ENCODE measurements at regions not wholly inside any gene's neighbourhood (a gene's known extent, or its start where the extent isn't known, plus 50 kb on each side); places are given as distances from the start of the nearest gene placed in this dataset.

DNA sequence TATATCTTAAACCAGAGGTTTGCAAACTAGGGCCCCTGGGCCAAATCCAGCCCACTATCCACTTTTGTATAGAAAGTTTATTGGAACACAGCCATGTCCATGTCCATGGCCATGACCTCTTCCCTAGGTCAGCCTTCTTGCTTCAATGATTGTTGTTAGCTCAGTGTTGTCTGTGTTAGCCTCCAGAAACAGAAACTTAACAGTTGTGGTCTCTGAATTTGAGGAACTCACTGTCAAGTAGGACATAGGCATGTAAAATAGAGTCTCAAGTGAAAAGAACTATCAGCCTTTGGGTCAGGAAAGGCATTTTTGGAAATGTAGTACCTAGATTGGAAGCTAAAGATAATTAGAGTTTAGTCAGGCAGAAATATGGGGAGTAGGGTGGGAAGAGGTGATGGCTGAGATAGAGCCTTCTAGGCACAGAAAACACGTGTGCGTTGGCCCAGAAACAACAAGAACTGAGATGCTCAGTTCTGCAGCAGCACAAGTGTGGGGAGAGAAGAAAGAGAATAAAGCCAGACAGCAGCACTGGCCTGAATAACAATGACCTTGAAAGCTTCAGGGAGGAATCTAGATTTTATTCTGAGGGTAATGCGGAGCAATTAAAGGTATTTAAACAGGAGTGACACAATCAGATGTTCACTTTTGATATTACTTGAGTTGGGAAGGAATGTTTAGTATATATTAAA is 87.0 kb upstream of the OLIG3 start:
- TF ChIP-seq, protein P1, sequence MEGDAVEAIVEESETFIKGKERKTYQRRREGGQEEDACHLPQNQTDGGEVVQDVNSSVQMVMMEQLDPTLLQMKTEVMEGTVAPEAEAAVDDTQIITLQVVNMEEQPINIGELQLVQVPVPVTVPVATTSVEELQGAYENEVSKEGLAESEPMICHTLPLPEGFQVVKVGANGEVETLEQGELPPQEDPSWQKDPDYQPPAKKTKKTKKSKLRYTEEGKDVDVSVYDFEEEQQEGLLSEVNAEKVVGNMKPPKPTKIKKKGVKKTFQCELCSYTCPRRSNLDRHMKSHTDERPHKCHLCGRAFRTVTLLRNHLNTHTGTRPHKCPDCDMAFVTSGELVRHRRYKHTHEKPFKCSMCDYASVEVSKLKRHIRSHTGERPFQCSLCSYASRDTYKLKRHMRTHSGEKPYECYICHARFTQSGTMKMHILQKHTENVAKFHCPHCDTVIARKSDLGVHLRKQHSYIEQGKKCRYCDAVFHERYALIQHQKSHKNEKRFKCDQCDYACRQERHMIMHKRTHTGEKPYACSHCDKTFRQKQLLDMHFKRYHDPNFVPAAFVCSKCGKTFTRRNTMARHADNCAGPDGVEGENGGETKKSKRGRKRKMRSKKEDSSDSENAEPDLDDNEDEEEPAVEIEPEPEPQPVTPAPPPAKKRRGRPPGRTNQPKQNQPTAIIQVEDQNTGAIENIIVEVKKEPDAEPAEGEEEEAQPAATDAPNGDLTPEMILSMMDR (IDR thresholded peaks at IDR 0.05) = no peak
- TF ChIP-seq POLR2A (IDR thresholded peaks at IDR 0.05) = no peak

Data from heart left ventricle (tissue), 13 donors.